Neural crest cell (in vitro differentiated cells): ENCODE measurements at regions not wholly inside any gene's neighbourhood (a gene's known extent, or its start where the extent isn't known, plus 50 kb on each side); places are given as distances from the start of the nearest gene placed in this dataset.

ENCODE experiments used
- DNase-seq: peaks from one replicate; pipeline ENCODE4 v3.0.0; 2021; ENCODE audit warnings: low read depth, mixed read lengths, low spot score
- H3K27ac Mint-ChIP-seq: one replicate; pipeline ENCODE4 v1.8.0; 2021; ENCODE audit warnings: mild to moderate bottlenecking, mixed read lengths; ENCODE audit not compliant: unreplicated experiment
- H3K27me3 Mint-ChIP-seq: 2 replicates; pipeline ENCODE4 v1.8.0; 2021; ENCODE audit warnings: low read depth, mild to moderate bottlenecking, mixed read lengths
- H3K36me3 Mint-ChIP-seq: 2 replicates; pipeline ENCODE4 v1.8.0; 2021; ENCODE audit warnings: low read depth, mild to moderate bottlenecking, mixed read lengths
- H3K4me1 Mint-ChIP-seq: 2 replicates; pipeline ENCODE4 v1.8.0; 2021; ENCODE audit warnings: mixed read lengths
- H3K4me3 Mint-ChIP-seq: one replicate; pipeline ENCODE4 v1.8.0; 2021; ENCODE audit warnings: mild to moderate bottlenecking, mixed read lengths
- H3K9me3 Mint-ChIP-seq: 2 replicates; pipeline ENCODE4 v1.8.0; 2021; ENCODE audit warnings: mixed read lengths
- TF ChIP-seq, protein P1 (sequence below): fragments of 200-600 bp; sonication (generic); conservative IDR thresholded peaks from 2 replicates; pipeline ENCODE4 v1.5.0; 2021; ENCODE audit warnings: antibody characterized with exemption, mild to moderate bottlenecking

- Mint-ChIP-seq H3K36me3 (no peaks in the 10 kb centered on the region), H3K9me3 (no peaks in the 10 kb centered on the region), H3K27me3 (no peaks in the 10 kb centered on the region), H3K27ac (no peak overlapping the region), H3K4me1 (no peaks in the 10 kb centered on the region), H3K4me3 (no peak overlapping the region)
- no peak for DNase-seq
- TF ChIP-seq, protein P1, sequence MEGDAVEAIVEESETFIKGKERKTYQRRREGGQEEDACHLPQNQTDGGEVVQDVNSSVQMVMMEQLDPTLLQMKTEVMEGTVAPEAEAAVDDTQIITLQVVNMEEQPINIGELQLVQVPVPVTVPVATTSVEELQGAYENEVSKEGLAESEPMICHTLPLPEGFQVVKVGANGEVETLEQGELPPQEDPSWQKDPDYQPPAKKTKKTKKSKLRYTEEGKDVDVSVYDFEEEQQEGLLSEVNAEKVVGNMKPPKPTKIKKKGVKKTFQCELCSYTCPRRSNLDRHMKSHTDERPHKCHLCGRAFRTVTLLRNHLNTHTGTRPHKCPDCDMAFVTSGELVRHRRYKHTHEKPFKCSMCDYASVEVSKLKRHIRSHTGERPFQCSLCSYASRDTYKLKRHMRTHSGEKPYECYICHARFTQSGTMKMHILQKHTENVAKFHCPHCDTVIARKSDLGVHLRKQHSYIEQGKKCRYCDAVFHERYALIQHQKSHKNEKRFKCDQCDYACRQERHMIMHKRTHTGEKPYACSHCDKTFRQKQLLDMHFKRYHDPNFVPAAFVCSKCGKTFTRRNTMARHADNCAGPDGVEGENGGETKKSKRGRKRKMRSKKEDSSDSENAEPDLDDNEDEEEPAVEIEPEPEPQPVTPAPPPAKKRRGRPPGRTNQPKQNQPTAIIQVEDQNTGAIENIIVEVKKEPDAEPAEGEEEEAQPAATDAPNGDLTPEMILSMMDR, result no peak
Measured at GRCh38 chr6:126941751-126942150, 176.7 kb upstream of the RSPO3 start.

GRCh38 chr6:126944512-126944911 lies 174.0 kb upstream of the RSPO3 start:
- Mint-ChIP-seq H3K27ac (no peak overlapping the region), H3K4me1 (no peaks in the 10 kb centered on the region)

GRCh38 chr6:126945150-126945685 lies 173.3 kb upstream of the RSPO3 start:
- Mint-ChIP-seq H3K4me3 (no peak overlapping the region), H3K27me3 (no peaks in the 10 kb centered on the region), H3K27ac (no peak overlapping the region), H3K9me3 (no peaks in the 10 kb centered on the region), H3K36me3 (no peaks in the 10 kb centered on the region), H3K4me1 (no peaks in the 10 kb centered on the region)
- DNase-seq, result no peak
- TF ChIP-seq, protein P1, result no peak

More at GRCh38 chr6:126944512-126944911, 174.0 kb upstream of the RSPO3 start:
- Mint-ChIP-seq H3K36me3 (no peaks in the 10 kb centered on the region), H3K4me3 (no peak overlapping the region), H3K9me3 (no peaks in the 10 kb centered on the region), H3K27me3 (no peaks in the 10 kb centered on the region)
- TF ChIP-seq, protein P1, result no peak
- no peak for DNase-seq

GRCh38 chr6:126945812-126946360 lies 172.6 kb upstream of the RSPO3 start:
- H3K4me3 Mint-ChIP-seq, result no peak overlapping the region
- TF ChIP-seq, protein P1, result no peak
- H3K36me3 Mint-ChIP-seq, result no peaks in the 10 kb centered on the region
- no peaks in the 10 kb centered on the region for H3K9me3 Mint-ChIP-seq
- no peak overlapping the region for H3K27ac Mint-ChIP-seq
- H3K27me3 Mint-ChIP-seq, result no peaks in the 10 kb centered on the region
- no peak for DNase-seq
- no peaks in the 10 kb centered on the region for H3K4me1 Mint-ChIP-seq

- Mint-ChIP-seq H3K4me3 (no peak overlapping the region), H3K27me3 (no peaks in the 10 kb centered on the region), H3K36me3 (no peaks in the 10 kb centered on the region), H3K9me3 (no peaks in the 10 kb centered on the region), H3K4me1 (no peaks in the 10 kb centered on the region), H3K27ac (no peak overlapping the region)
- TF ChIP-seq, protein P1, result no peak
- no peak for DNase-seq
Measured at GRCh38 chr6:126947070-126947469, 171.4 kb upstream of the RSPO3 start.
